ENCODE measurements at regions not wholly inside any gene's neighbourhood (a gene's known extent, or its start where the extent isn't known, plus 50 kb on each side); places are given as distances from the start of the nearest gene placed in this dataset.

DNA sequence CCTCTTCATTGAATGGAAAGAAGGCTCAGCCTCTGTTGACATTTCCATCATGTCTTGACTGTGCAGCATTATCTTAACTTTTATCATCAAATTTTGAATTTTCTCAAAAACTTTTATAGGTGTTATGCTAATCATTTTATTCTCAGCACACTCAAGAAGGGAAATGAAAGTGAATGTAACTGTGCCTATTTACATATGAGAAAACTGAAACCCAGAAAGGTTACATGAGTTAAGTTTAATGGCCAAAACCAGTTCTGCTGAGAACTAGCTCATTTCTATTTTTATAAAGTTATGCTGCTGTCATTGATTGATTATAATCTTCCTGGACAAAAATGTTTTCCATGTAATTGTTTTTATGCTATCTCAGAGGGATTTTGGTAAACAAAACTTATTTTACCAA lies 618.8 kb upstream of the NRXN1 start:
- H3K9me3 ChIP-seq (ENCODE audit: control insufficient read depth, low read depth, low read length): no peaks in the 10 kb centered on the region
- no peak overlapping the region for H3K27ac ChIP-seq (ENCODE audit: low read length)
- H3K4me3 ChIP-seq (ENCODE audit: low read length): no peak overlapping the region
- H3K4me1 ChIP-seq (ENCODE audit: control insufficient read depth, low read depth, low read length): no peaks in the 10 kb centered on the region
- no peaks in the 10 kb centered on the region for H3K27me3 ChIP-seq (ENCODE audit: control insufficient read depth, insufficient read depth, low read length)
- H3K9ac ChIP-seq (ENCODE audit: low read length): no peak overlapping the region
- no peaks in the 10 kb centered on the region for H3K36me3 ChIP-seq (ENCODE audit: control insufficient read depth, low read depth, low read length)

DNA sequence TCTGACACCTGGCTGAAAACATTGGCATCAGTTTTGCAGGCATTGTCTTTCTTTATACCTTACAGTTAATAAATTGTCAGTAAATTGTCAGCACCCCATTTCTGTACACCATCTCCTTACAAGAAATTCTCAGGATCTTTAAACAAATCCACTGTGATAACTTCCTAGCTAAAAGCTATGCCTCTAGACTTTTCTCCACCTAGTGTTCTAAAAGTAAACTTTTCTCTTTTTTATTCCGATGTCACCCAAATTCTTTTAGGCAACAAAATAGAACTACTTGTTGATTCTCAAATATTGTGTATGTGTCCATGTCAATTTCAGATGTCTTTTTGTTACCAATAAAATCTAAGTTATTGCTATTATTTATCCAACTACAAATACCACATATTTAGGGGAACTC lies 617.4 kb upstream of the NRXN1 start:
- H3K27me3 ChIP-seq (ENCODE audit: control insufficient read depth, insufficient read depth, low read length): no peaks in the 10 kb centered on the region
- no peaks in the 10 kb centered on the region for H3K36me3 ChIP-seq (ENCODE audit: control insufficient read depth, low read depth, low read length)

DNA sequence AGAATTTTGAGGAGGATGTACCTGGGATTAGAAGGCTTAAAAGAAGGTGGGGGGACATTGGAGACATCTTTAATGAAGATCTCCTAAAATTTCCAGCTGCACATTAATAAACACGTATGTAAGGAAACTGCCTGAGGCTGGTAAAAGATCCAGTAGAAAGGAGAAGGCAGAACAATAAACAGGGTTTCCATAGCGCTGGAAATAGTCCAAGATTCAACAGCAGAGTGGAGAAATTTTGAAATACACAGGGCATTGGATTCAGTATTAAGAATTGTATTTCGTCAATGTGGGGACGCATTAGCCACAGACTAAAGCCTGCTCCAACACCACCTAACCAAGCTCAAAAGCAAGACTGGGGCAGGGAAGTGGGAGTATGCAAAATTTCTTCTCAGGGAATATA lies 606.9 kb upstream of the NRXN1 start:
- Histone ChIP-seq H3K9me3 (ENCODE audit: control insufficient read depth, low read depth, low read length) (no peaks in the 10 kb centered on the region), H3K27ac (ENCODE audit: low read length) (no peak overlapping the region), H3K27me3 (ENCODE audit: control insufficient read depth, insufficient read depth, low read length) (no peaks in the 10 kb centered on the region), H3K4me3 (ENCODE audit: low read length) (no peak overlapping the region), H3K9ac (ENCODE audit: low read length) (no peak overlapping the region), H3K36me3 (ENCODE audit: control insufficient read depth, low read depth, low read length) (no peaks in the 10 kb centered on the region), H3K4me1 (ENCODE audit: control insufficient read depth, low read depth, low read length) (no peaks in the 10 kb centered on the region)

More for the DNA sequence above, 617.4 kb upstream of the NRXN1 start:
- Histone ChIP-seq H3K27ac (ENCODE audit: low read length) (no peak overlapping the region), H3K9me3 (ENCODE audit: control insufficient read depth, low read depth, low read length) (no peaks in the 10 kb centered on the region), H3K4me1 (ENCODE audit: control insufficient read depth, low read depth, low read length) (no peaks in the 10 kb centered on the region), H3K9ac (ENCODE audit: low read length) (no peak overlapping the region), H3K4me3 (ENCODE audit: low read length) (no peak overlapping the region)

DNA sequence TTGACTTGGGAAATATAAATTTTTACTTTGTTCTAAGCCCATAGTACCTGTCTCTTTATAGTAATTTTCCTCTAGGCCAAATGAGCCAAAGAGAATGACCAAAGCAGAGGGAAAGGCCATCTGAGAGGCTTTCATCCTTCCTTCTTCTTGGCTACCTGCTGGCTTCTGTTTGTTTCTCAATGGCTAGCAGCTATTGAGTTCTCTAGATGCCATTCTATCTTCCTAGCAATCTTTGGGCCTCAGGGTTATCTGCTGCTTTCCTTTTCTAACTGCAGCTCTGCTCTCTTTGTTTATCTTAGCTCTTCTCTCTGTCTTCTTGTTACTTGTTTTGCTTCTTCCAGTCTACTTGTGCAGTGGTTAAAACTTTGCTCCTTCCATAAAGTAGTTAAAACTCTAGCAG lies 601.1 kb upstream of the NRXN1 start:
- H3K9me3 ChIP-seq (ENCODE audit: control insufficient read depth, low read depth, low read length): no peaks in the 10 kb centered on the region
- no peak overlapping the region for H3K27ac ChIP-seq (ENCODE audit: low read length)
- H3K9ac ChIP-seq (ENCODE audit: low read length): no peak overlapping the region
- no peak overlapping the region for H3K4me3 ChIP-seq (ENCODE audit: low read length)
- H3K27me3 ChIP-seq (ENCODE audit: control insufficient read depth, insufficient read depth, low read length): no peaks in the 10 kb centered on the region
- H3K36me3 ChIP-seq (ENCODE audit: control insufficient read depth, low read depth, low read length): no peaks in the 10 kb centered on the region
- H3K4me1 ChIP-seq (ENCODE audit: control insufficient read depth, low read depth, low read length): peaks cover 4% of the 10 kb centered on the region

DNA sequence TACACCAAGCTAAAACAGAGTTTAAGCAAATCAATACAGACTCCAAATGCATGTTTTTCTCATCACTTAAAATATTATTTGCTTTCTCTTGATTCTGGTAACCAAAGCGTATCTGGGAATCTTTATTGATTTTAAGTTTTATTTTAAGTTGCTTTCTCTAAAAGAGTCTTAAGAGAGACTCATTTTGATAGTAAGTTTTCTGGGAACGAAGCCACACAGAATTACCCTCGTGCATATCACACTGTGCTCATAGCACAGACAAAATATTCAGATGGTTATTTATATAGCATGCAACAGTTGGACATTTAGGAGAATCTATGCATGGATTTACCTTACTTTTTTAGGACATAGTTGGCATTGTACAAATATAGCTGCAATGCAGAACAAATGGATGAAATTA lies 597.5 kb upstream of the NRXN1 start:
- H3K9me3 ChIP-seq (ENCODE audit: control insufficient read depth, low read depth, low read length): no peaks in the 10 kb centered on the region
- no peaks in the 10 kb centered on the region for H3K27me3 ChIP-seq (ENCODE audit: control insufficient read depth, insufficient read depth, low read length)
- no peak overlapping the region for H3K9ac ChIP-seq (ENCODE audit: low read length)
- H3K4me1 ChIP-seq (ENCODE audit: control insufficient read depth, low read depth, low read length): peaks cover 4% of the 10 kb centered on the region
- no peaks in the 10 kb centered on the region for H3K36me3 ChIP-seq (ENCODE audit: control insufficient read depth, low read depth, low read length)
- no peak overlapping the region for H3K4me3 ChIP-seq (ENCODE audit: low read length)
- no peak overlapping the region for H3K27ac ChIP-seq (ENCODE audit: low read length)

DNA sequence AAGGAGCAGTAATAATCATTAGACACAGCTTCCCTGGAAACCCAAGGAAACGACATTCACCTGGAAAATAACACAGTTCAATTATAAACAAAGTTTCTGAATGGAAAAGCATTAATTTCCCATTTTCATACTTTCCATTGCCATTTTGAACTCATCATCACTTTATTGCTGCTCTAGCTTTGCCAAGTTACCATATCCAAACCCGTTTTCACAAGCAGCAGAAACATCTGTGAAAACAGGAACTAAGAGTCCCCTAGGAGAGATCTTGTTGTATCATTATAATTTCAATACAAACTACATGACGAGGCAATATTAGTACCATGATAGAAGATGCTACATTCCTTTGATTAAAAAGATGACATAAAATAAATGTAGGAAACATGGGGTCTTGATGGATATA lies 597.0 kb upstream of the NRXN1 start:
- H3K36me3 ChIP-seq (ENCODE audit: control insufficient read depth, low read depth, low read length): no peaks in the 10 kb centered on the region
- peaks cover 4% of the 10 kb centered on the region for H3K4me1 ChIP-seq (ENCODE audit: control insufficient read depth, low read depth, low read length)
- H3K9ac ChIP-seq (ENCODE audit: low read length): no peak overlapping the region
- no peak overlapping the region for H3K4me3 ChIP-seq (ENCODE audit: low read length)
- H3K27ac ChIP-seq (ENCODE audit: low read length): no peak overlapping the region
- H3K9me3 ChIP-seq (ENCODE audit: control insufficient read depth, low read depth, low read length): no peaks in the 10 kb centered on the region
- H3K27me3 ChIP-seq (ENCODE audit: control insufficient read depth, insufficient read depth, low read length): no peaks in the 10 kb centered on the region

DNA sequence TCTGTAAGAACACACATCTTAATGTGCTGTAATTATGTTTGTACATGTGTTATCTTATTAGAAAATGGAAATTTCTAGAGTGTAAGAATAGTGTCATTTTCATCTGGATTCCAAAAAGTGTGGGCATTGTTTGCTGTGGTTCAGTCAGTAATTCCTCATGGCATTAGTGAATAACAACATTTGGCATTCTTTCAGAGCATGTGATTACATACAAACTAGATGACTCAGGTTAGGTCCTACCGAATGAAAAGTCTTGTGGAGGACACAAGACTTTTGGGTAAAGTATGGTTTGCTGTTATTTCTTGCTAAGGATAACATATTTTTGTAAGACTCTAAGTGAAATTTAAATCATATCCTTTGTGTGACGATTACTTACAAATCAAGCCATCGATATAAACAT lies 593.1 kb upstream of the NRXN1 start:
- Histone ChIP-seq H3K4me1 (ENCODE audit: control insufficient read depth, low read depth, low read length) (no peaks in the 10 kb centered on the region), H3K27ac (ENCODE audit: low read length) (no peak overlapping the region), H3K9me3 (ENCODE audit: control insufficient read depth, low read depth, low read length) (no peaks in the 10 kb centered on the region)

DNA sequence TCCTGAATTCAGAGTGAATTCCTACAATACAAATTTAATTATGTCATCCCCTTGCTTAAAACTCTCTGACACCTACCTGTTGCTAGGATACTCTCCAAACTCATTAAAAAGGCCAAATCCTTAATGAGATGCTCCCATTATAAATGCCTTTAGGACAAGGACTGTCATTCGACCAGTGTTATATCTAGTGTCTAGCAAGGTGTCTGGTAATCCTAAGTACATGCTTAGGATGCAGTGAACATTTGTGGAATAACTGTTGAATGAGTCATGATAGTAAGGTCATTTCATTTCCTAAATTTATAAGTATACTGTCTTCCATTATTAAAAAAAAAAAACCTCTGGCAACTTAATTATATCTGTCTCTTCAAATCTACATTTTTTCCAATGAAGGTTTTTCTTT lies 588.9 kb upstream of the NRXN1 start:
- no peaks in the 10 kb centered on the region for H3K36me3 ChIP-seq (ENCODE audit: control insufficient read depth, low read depth, low read length)
- H3K27me3 ChIP-seq (ENCODE audit: control insufficient read depth, insufficient read depth, low read length): no peaks in the 10 kb centered on the region
- H3K27ac ChIP-seq (ENCODE audit: low read length): no peak overlapping the region
- no peaks in the 10 kb centered on the region for H3K4me1 ChIP-seq (ENCODE audit: control insufficient read depth, low read depth, low read length)
- no peak overlapping the region for H3K9ac ChIP-seq (ENCODE audit: low read length)
- H3K4me3 ChIP-seq (ENCODE audit: low read length): no peak overlapping the region
- no peaks in the 10 kb centered on the region for H3K9me3 ChIP-seq (ENCODE audit: control insufficient read depth, low read depth, low read length)

More for the DNA sequence above, 593.1 kb upstream of the NRXN1 start:
- Histone ChIP-seq H3K36me3 (ENCODE audit: control insufficient read depth, low read depth, low read length) (no peaks in the 10 kb centered on the region), H3K27me3 (ENCODE audit: control insufficient read depth, insufficient read depth, low read length) (no peaks in the 10 kb centered on the region), H3K4me3 (ENCODE audit: low read length) (no peak overlapping the region), H3K9ac (ENCODE audit: low read length) (no peak overlapping the region)

DNA sequence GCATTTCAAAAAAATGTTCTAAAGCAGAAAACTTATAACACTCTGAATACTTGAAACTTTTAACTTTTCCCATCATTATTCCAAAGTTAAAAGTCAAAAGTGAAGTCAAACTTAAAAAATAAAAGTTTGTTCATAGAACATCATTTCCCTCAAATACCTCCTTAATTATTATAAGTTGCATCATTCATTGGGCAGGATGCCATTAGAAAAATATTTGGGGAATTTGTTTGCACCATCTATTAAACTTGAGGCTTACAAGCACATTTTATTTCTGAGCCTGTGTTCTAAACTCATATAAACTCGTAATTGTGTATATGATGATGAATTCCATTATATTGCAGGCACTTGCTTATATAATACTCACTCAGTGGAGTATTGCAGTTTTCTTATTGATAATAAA lies 588.0 kb upstream of the NRXN1 start:
- Histone ChIP-seq H3K4me3 (ENCODE audit: low read length) (no peak overlapping the region), H3K9me3 (ENCODE audit: control insufficient read depth, low read depth, low read length) (peaks cover 2% of the 10 kb centered on the region), H3K4me1 (ENCODE audit: control insufficient read depth, low read depth, low read length) (no peaks in the 10 kb centered on the region), H3K9ac (ENCODE audit: low read length) (no peak overlapping the region), H3K27me3 (ENCODE audit: control insufficient read depth, insufficient read depth, low read length) (no peaks in the 10 kb centered on the region), H3K27ac (ENCODE audit: low read length) (no peak overlapping the region), H3K36me3 (ENCODE audit: control insufficient read depth, low read depth, low read length) (no peaks in the 10 kb centered on the region)

DNA sequence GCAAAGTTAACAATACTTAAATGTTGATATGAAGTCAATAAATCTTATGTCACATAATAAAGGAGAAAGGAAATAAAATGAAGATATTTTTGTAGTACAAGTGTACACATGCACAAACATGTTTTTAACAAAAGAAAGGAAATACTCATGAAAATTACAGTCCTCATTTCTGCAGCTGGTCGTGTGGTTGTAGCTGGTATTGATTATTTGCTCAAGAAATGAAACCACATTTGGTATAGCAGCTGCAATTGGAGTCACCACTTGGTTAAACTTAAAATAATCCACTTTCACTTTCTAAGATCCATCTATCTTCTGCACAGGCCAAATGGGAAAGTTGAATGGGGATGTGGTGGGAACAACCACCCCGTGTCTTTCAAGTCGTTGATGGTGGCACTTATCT lies 580.5 kb upstream of the NRXN1 start:
- peaks cover 10% of the 10 kb centered on the region for H3K9me3 ChIP-seq (ENCODE audit: control insufficient read depth, low read depth, low read length)
- H3K36me3 ChIP-seq (ENCODE audit: control insufficient read depth, low read depth, low read length): no peaks in the 10 kb centered on the region
- no peak overlapping the region for H3K4me3 ChIP-seq (ENCODE audit: low read length)
- no peaks in the 10 kb centered on the region for H3K4me1 ChIP-seq (ENCODE audit: control insufficient read depth, low read depth, low read length)
- no peak overlapping the region for H3K27ac ChIP-seq (ENCODE audit: low read length)
- H3K27me3 ChIP-seq (ENCODE audit: control insufficient read depth, insufficient read depth, low read length): no peaks in the 10 kb centered on the region
- no peak overlapping the region for H3K9ac ChIP-seq (ENCODE audit: low read length)

DNA sequence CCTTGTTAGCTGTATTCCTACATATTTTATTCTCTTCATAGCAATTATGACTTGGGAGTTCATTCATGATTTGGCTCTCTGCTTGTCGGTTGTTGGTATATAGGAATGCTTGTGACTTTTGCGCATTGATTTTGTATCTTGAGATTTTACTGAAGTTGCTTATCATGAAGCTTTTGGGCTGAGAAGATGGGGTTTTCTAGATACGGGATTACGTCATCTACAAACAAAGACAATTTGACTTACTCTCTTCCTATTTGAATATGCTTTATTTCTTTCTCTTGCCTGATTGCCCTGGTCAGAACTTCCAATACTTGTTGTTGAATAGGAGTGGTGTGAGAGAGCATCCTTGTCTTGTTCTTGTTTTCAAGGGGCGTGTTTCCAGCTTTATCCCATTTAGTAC lies 569.8 kb upstream of the NRXN1 start:
- no peak overlapping the region for H3K9ac ChIP-seq (ENCODE audit: low read length)
- H3K36me3 ChIP-seq (ENCODE audit: control insufficient read depth, low read depth, low read length): no peaks in the 10 kb centered on the region
- no peaks in the 10 kb centered on the region for H3K9me3 ChIP-seq (ENCODE audit: control insufficient read depth, low read depth, low read length)

DNA sequence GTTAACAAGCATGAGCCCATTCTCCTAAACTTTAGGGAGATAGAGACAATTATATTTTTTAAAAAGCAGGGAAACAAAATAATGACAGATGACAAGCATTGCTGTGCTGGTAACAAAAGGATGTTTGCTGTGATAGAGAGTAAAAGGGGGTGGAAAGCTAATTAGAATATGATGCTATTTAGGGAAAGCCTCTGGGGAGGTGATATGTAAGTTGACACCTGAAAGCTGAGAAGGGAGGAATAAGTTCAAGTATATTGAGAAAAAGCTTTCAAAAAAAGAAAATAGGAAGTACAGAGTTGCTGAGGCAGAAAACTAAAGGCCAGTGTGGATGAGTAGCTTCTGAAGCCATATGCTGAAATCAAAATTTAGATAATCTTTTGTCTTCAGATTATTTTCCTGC lies 565.2 kb upstream of the NRXN1 start:
- no peaks in the 10 kb centered on the region for H3K27me3 ChIP-seq (ENCODE audit: control insufficient read depth, insufficient read depth, low read length)
- H3K4me3 ChIP-seq (ENCODE audit: low read length): no peak overlapping the region
- H3K9me3 ChIP-seq (ENCODE audit: control insufficient read depth, low read depth, low read length): no peaks in the 10 kb centered on the region
- peaks cover 7% of the 10 kb centered on the region for H3K4me1 ChIP-seq (ENCODE audit: control insufficient read depth, low read depth, low read length)
- no peaks in the 10 kb centered on the region for H3K36me3 ChIP-seq (ENCODE audit: control insufficient read depth, low read depth, low read length)
- no peak overlapping the region for H3K27ac ChIP-seq (ENCODE audit: low read length)
- H3K9ac ChIP-seq (ENCODE audit: low read length): no peak overlapping the region

More for the DNA sequence above, 569.8 kb upstream of the NRXN1 start:
- H3K4me1 ChIP-seq (ENCODE audit: control insufficient read depth, low read depth, low read length): peaks cover 7% of the 10 kb centered on the region
- no peak overlapping the region for H3K4me3 ChIP-seq (ENCODE audit: low read length)
- H3K27me3 ChIP-seq (ENCODE audit: control insufficient read depth, insufficient read depth, low read length): no peaks in the 10 kb centered on the region
- H3K27ac ChIP-seq (ENCODE audit: low read length): no peak overlapping the region
